ENCODE measurements at regions not wholly inside any gene's neighbourhood (a gene's known extent, or its start where the extent isn't known, plus 50 kb on each side); places are given as distances from the start of the nearest gene placed in this dataset.

DNA sequence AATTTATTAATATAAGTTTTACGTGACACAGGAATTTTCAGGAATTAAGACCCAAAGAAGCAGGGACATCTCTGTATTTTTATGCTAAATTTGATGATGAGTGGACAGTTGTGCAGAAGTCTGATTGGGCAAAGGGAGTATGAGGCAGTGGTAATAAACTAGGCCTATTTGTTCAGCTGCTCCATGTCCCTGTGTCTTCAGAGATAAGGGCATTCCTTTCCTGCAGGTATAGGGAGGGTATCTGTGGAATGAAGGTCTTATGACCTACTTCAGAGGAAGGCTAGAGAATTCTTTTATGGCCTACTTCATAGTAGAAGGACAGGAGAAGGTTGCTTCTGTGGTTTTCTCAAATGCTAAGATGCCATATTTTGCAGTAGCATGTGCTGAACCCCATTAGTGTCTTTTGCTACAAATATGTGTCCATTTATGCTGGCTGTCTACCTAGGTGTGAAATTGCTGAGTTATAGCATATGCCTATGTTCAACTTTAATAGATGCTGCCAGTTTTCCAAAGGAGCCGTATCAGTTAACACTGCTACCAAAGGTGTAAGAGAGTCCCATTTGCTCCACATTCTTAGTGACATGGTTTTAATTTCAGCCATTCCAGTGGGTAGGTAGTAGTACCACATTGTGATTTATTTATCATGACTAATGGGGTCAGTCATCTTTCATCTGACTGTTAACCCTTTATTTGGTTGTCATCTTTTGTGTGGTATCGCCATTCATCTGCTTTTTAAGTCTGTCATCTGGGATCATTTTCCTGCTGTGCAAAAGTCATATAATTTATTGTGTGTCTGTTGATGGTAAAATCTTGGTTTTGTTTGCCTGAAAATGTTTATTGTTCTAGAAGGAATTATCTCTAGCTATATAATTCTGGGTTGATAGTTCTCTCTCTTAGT lies 410.7 kb upstream of the RGS6 start:
- H3K36me3 Mint-ChIP-seq, result peaks cover 0 to 6% (median 3%) of the 10 kb centered on the region in 3 donors
- H3K9me3 Mint-ChIP-seq, result peaks cover 0 to 2% (median 0%) of the 10 kb centered on the region in 6 donors
- H3K27ac Mint-ChIP-seq, result peak overlapping the region in 1 of 6 donors; percentile 22
- DNase-seq, result no peak
- H3K4me3 Mint-ChIP-seq, result no peak overlapping the region
- H3K4me1 Mint-ChIP-seq, result peaks cover 1 to 12% of the 10 kb centered on the region in 2 donors
- H3K27me3 Mint-ChIP-seq (ENCODE audit: low read depth in 3 of 3), result no peaks in the 10 kb centered on the region

DNA sequence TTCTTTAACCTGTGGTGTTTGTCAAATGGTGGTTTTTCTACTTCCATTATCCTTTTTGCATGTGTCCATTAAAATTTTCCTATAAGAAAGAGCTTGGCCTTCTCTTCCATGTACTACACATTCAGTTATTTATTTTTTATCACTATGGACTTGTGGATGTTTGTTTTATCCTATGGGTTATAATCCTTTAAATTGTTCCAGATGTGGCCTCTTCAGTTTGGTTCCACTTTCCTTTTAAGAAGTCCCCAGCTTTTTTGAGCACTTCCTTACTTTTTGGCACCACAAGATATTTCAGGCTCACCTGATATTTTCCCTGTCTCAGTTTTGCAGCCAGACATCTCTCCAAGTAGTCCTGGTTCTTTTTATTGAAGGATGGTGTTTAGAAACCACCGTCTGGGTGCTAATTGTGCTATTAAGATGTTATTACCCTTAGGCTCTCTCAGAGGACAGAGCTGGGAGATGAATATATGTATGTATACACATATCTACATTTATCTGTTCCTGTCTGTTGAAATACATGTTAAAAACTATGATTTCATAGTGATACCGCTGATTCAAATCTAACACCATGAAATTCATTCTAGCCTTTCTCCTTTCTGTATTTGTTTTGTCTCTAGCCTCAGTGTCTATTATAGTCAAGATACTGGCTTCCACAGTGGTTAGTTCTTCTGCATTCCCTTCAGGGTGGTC lies 408.5 kb upstream of the RGS6 start:
- no peaks in the 10 kb centered on the region for H3K27me3 Mint-ChIP-seq (ENCODE audit: low read depth in 3 of 3)
- H3K27ac Mint-ChIP-seq, result peak overlapping the region in 1 of 6 donors; percentile 20
- H3K4me1 Mint-ChIP-seq, result peaks cover 3 to 21% of the 10 kb centered on the region in 2 donors
- H3K9me3 Mint-ChIP-seq, result peaks cover 0 to 2% (median 0%) of the 10 kb centered on the region in 6 donors
- DNase-seq, result no peak
- no peak overlapping the region for H3K4me3 Mint-ChIP-seq
- H3K36me3 Mint-ChIP-seq, result peaks cover 0 to 6% (median 0%) of the 10 kb centered on the region in 3 donors

DNA sequence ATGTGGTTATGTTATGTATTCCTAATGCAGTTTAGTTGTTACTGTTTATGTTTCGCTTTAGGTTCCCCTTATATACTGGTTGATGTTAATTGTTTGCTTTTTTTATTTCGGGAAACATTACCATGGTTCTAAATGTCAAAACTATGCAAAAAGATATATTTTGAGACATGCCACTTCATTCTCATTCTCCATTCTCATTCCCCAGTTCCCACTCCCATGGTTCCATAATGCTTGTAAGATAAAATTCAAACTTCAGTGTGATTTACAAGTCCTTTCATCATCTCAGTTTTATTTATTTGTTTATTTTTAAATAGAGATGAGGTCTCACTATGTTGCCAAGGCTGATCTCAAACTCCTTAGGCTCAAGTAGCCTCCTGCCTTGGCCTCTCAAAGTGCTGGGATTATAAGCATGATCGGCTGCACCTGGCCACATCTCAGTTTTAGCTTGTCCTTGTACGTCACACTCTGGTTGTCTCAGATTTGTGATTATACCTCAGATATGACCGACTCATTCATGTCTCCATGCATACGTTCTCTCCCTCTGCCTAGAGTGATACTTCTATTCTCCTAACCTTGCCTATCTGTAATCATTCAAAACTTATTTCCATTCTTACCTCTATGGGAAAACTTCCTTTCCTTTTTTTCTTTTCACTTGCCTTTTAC lies 407.8 kb upstream of the RGS6 start:
- peaks cover 0 to 2% (median 0%) of the 10 kb centered on the region in 6 donors for H3K9me3 Mint-ChIP-seq
- H3K4me3 Mint-ChIP-seq, result no peak overlapping the region
- peaks cover 3 to 23% of the 10 kb centered on the region in 2 donors for H3K4me1 Mint-ChIP-seq
- no peak for DNase-seq
- H3K27ac Mint-ChIP-seq, result no peak overlapping the region
- peaks cover 0 to 6% (median 0%) of the 10 kb centered on the region in 3 donors for H3K36me3 Mint-ChIP-seq
- no peaks in the 10 kb centered on the region for H3K27me3 Mint-ChIP-seq (ENCODE audit: low read depth in 3 of 3)

DNA sequence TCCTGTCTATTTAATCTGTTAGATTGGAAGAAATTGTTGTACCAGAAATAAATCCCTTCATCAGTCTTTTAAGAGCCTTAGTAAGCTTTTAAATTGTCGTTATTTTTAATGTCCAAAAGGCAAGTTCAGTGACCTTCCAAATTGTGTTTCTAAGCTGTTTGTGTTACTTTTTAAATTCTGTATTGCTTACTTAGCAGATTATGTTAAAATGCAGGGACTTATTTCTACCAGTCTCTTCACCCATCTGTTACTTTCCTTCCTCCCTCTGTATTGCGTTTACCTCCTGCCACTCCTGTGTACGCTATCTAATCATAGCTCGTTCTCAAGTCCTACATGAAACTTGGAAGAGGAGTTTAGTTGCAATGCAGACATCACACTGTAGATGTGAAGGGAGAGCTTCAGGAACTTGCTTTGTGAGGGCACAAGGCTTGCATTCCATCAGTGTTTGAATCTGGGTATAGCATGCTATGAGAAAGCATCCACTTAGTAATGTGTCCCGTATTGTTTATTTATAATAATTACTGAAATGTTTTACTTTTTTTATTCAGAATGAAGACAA lies 406.5 kb upstream of the RGS6 start:
- peak overlapping the region in 1 of 6 donors; percentile 32 for H3K27ac Mint-ChIP-seq
- no peak for DNase-seq
- H3K4me1 Mint-ChIP-seq, result peaks cover 3 to 36% of the 10 kb centered on the region in 2 donors
- no peaks in the 10 kb centered on the region for H3K27me3 Mint-ChIP-seq (ENCODE audit: low read depth in 3 of 3)
- H3K36me3 Mint-ChIP-seq, result peaks cover 0 to 6% (median 3%) of the 10 kb centered on the region in 3 donors
- H3K9me3 Mint-ChIP-seq, result peaks cover 0 to 2% (median 0%) of the 10 kb centered on the region in 6 donors
- H3K4me3 Mint-ChIP-seq, result no peak overlapping the region

DNA sequence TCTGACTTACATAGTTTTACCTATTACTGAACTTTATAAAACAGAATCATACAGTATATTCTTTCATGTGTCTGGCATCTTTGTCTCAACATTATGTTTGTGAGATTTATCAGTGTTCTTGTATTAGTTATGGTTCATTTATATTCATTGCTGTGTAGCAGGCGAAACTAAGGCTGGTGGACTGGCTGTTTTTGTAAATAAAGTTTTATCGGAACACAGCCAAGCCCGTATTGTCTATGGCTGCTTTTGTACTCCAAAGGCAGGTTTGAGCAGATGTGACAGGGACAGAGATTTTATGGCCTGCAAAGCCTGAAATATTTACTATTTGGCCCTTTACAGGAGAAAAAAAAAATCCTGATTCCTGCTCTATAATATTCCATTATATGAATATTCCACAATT lies 405.8 kb upstream of the RGS6 start:
- Mint-ChIP-seq H3K36me3 (peaks cover 0 to 6% (median 3%) of the 10 kb centered on the region in 3 donors), H3K27me3 (ENCODE audit: low read depth in 3 of 3) (no peaks in the 10 kb centered on the region), H3K9me3 (peaks cover 0 to 2% (median 0%) of the 10 kb centered on the region in 6 donors), H3K4me1 (peaks cover 3 to 37% of the 10 kb centered on the region in 2 donors), H3K27ac (no peak overlapping the region), H3K4me3 (no peak overlapping the region)
- no peak for DNase-seq

DNA sequence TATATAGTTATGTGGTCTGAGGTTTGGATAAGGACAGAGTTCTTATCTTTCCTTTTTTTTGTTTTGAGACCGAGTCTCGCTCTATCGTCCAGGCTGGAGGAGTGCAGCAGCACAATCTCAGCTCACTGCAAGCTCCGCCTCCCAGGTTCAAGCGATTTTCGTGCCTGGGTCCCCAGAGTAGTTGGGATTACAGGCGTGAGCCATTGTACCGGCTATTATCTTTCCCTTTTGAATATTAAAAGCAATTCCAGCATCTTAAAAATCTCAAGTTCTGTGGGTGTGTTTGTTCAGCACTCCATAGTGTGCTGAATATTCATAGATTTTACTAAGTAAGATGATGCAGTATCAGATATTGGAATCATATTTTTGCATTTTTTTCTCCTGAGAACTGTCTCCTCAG lies 404.4 kb upstream of the RGS6 start:
- Mint-ChIP-seq H3K27ac (peak overlapping the region in 2 of 6 donors; percentile 17 to 32), H3K4me3 (peak overlapping the region in 2 of 5 donors; percentile 6 to 33), H3K36me3 (peaks cover 0 to 16% (median 14%) of the 10 kb centered on the region in 3 donors), H3K4me1 (peaks cover 3 to 37% of the 10 kb centered on the region in 2 donors), H3K9me3 (peaks cover 0 to 2% (median 0%) of the 10 kb centered on the region in 6 donors), H3K27me3 (ENCODE audit: low read depth in 3 of 3) (no peaks in the 10 kb centered on the region)
- DNase-seq, result no peak

DNA sequence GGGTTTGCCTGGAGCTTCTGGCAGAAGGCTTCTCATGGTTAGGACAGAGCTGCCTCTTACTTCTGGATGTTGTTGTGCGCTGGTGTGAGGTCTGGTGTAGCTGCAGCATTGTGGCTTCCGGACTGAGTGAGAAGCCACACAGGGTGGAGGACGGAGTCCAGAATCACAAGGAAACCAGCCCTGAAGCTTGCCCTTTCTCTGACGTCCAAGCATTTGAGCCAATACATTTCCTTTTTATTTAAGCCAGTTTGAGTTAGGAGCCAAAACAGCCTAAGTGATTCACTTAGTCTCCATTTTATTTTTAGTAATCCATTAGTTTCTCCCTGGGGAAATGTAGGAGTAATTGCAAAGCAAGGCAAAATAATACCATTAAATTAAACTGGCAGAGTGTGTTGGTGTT lies 402.4 kb upstream of the RGS6 start:
- Mint-ChIP-seq H3K27ac (peak overlapping the region; percentile 52 to 87 (median 68)), H3K27me3 (ENCODE audit: low read depth in 3 of 3) (no peaks in the 10 kb centered on the region), H3K4me3 (peak overlapping the region; percentile 31 to 59 (median 53)), H3K9me3 (peaks cover 0 to 2% (median 0%) of the 10 kb centered on the region in 6 donors), H3K4me1 (peaks cover 1 to 25% of the 10 kb centered on the region in 2 donors), H3K36me3 (peaks cover 0 to 25% (median 16%) of the 10 kb centered on the region in 3 donors)
- peak; percentile 26 to 41 (median 34) for DNase-seq

DNA sequence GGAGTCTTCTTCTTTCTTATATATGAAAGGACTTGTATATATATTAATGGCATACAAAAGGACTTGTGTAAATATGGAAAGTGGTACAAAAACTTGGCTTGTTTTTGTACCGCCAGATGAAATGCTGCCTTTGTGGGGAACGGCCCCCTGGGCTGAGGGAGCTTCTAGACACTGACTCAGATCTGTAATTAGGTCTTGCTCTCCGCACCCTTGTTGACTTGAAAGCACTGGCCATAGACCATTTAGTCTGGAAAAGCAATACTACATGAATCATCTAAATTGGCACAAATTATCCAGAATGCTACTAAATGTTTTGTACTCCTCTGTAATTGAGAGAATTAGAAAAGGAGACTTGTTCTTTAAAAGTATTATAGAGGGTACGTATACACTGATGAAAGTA lies 399.9 kb upstream of the RGS6 start:
- Mint-ChIP-seq H3K9me3 (no peaks in the 10 kb centered on the region), H3K4me3 (no peak overlapping the region), H3K4me1 (peaks cover 1 to 25% of the 10 kb centered on the region in 2 donors), H3K36me3 (peaks cover 0 to 28% (median 20%) of the 10 kb centered on the region in 3 donors), H3K27ac (no peak overlapping the region), H3K27me3 (ENCODE audit: low read depth in 3 of 3) (peaks cover 0 to 1% (median 0%) of the 10 kb centered on the region in 3 donors)
- DNase-seq, result no peak

DNA sequence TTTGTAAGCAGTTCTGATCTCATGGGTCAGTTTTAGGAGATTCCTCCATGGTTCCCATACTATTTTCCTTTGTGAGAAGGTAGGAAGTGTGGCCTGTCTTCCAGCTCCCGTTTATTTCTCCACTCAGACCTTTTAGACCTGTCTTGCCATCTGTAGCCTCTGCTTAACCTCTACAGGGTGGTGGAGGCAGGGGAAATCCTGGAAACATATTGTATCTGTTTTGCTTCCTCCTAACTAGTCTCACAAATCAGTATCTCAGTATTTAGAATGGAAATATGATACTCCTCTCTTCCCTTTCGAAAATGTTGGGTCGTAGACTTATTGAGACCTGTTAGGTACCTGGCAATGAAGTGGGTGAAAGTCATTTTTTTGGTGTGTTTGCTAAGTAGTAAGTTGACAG lies 399.4 kb upstream of the RGS6 start:
- Mint-ChIP-seq H3K27me3 (ENCODE audit: low read depth in 3 of 3) (peaks cover 0 to 1% (median 0%) of the 10 kb centered on the region in 3 donors), H3K4me1 (peaks cover 1 to 20% of the 10 kb centered on the region in 2 donors), H3K27ac (no peak overlapping the region), H3K4me3 (no peak overlapping the region), H3K36me3 (peaks cover 0 to 28% (median 20%) of the 10 kb centered on the region in 3 donors), H3K9me3 (no peaks in the 10 kb centered on the region)
- no peak for DNase-seq

DNA sequence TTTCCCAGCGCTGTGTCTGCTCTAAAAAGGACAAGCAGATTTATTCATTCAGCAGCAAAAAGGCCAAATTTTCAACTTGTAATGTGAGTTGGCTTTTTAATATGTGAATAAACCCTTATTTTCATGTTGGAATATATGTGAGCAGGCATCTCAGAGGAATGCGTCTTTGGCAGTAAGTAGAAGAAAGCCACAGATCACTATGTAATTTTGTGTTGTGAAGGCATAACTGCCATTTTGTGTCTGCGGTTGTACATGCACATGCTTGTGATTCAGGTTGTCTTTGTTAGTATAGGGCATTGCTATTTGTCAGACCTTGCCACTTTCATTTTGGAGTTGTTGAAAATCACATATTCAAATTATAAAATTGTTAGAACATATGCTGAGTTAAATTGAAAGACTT lies 398.8 kb upstream of the RGS6 start:
- Mint-ChIP-seq H3K36me3 (peaks cover 0 to 28% (median 20%) of the 10 kb centered on the region in 3 donors), H3K4me1 (peaks cover 0 to 16% of the 10 kb centered on the region in 2 donors), H3K27ac (no peak overlapping the region), H3K4me3 (no peak overlapping the region), H3K9me3 (no peaks in the 10 kb centered on the region), H3K27me3 (ENCODE audit: low read depth in 3 of 3) (peaks cover 0 to 1% (median 0%) of the 10 kb centered on the region in 3 donors)
- DNase-seq, result no peak

DNA sequence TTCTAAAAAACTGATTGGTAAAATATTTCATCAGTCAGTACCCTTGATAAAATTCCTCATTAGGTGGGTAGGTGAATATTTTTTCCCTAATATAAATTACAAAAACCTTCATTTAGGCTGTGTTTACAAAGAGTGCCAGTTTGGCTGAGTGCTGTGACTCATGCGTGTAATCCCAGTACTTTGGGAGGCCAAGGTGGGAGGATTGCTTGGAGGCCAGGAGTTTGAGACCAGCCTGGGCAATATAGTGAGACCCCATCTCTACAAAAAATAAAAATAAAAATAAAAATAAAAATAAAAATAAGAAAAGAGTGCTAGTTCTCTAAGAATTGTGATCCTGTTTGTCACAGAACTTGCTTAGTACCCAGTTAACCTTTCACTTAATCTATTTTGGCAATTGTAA lies 398.4 kb upstream of the RGS6 start:
- Mint-ChIP-seq H3K27me3 (ENCODE audit: low read depth in 3 of 3) (peaks cover 0 to 1% (median 0%) of the 10 kb centered on the region in 3 donors), H3K36me3 (peaks cover 0 to 28% (median 20%) of the 10 kb centered on the region in 3 donors), H3K9me3 (no peaks in the 10 kb centered on the region), H3K4me3 (no peak overlapping the region), H3K4me1 (peaks cover 0 to 16% of the 10 kb centered on the region in 2 donors), H3K27ac (no peak overlapping the region)
- no peak for DNase-seq

DNA sequence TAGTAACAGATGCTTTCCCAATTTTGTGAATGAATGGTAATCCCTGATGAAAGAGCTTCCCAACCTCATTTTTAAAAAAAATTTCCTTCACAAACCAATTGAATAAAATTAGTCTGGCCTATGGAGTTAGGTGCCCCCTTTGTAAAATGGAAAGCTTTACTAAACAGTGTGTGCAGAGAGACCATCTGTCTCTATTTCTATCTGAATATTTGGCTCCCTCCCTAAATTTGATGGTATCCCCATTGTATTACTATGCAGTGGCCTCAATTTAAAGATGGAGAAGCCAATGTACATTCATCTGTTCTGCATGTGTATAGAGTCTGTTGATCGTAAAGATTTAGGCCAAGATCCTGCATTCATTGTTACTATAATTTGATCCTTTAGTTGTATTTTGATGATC lies 397.7 kb upstream of the RGS6 start:
- DNase-seq, result no peak
- H3K4me1 Mint-ChIP-seq, result peaks cover 0 to 13% of the 10 kb centered on the region in 2 donors
- no peak overlapping the region for H3K4me3 Mint-ChIP-seq
- H3K9me3 Mint-ChIP-seq, result no peaks in the 10 kb centered on the region
- peaks cover 0 to 28% (median 20%) of the 10 kb centered on the region in 3 donors for H3K36me3 Mint-ChIP-seq
- no peak overlapping the region for H3K27ac Mint-ChIP-seq
- peaks cover 0 to 1% (median 0%) of the 10 kb centered on the region in 3 donors for H3K27me3 Mint-ChIP-seq (ENCODE audit: low read depth in 3 of 3)

DNA sequence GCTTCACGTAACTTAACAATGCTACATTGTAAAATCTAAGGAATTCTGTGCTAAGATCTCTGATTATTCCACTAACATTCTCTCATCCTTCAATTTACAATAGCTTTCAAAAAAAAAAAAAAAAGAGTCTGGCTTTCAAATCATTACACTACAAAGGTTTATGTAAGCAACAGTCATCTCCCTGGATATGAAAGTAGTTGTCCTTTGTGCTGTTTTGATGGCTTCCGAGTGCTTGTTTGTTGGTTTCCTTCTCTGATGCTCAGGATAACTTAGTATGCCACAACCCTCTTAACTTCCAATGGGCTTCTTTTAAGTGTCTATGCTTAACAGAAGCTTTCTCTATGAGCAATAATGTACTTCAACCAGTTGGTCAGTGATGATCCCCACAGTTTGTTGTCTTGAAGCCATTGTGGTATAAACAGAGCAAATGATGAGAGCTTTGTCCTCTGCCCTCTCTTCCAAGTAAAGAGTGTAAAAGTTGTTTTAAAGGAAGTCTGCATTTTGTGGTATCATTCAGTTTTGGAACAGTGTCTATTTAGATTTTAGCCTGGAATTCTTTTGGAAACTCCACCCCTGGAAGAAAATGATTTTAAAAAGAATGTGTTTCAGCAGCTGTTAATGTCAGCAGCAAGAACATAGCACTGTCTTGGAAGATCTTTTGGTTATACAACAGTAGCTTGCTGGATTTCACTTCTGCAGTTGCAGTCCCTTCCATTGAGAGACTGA lies 396.1 kb upstream of the RGS6 start:
- H3K4me3 Mint-ChIP-seq, result no peak overlapping the region
- no peak for DNase-seq
- no peaks in the 10 kb centered on the region for H3K4me1 Mint-ChIP-seq
- H3K36me3 Mint-ChIP-seq, result peaks cover 0 to 28% (median 18%) of the 10 kb centered on the region in 3 donors
- H3K27me3 Mint-ChIP-seq (ENCODE audit: low read depth in 3 of 3), result peaks cover 0 to 1% (median 0%) of the 10 kb centered on the region in 3 donors
- H3K27ac Mint-ChIP-seq, result no peak overlapping the region
- no peaks in the 10 kb centered on the region for H3K9me3 Mint-ChIP-seq
